ENCODE measurements at regions not wholly inside any gene's neighbourhood (a gene's known extent, or its start where the extent isn't known, plus 50 kb on each side); places are given as distances from the start of the nearest gene placed in this dataset.

DNA sequence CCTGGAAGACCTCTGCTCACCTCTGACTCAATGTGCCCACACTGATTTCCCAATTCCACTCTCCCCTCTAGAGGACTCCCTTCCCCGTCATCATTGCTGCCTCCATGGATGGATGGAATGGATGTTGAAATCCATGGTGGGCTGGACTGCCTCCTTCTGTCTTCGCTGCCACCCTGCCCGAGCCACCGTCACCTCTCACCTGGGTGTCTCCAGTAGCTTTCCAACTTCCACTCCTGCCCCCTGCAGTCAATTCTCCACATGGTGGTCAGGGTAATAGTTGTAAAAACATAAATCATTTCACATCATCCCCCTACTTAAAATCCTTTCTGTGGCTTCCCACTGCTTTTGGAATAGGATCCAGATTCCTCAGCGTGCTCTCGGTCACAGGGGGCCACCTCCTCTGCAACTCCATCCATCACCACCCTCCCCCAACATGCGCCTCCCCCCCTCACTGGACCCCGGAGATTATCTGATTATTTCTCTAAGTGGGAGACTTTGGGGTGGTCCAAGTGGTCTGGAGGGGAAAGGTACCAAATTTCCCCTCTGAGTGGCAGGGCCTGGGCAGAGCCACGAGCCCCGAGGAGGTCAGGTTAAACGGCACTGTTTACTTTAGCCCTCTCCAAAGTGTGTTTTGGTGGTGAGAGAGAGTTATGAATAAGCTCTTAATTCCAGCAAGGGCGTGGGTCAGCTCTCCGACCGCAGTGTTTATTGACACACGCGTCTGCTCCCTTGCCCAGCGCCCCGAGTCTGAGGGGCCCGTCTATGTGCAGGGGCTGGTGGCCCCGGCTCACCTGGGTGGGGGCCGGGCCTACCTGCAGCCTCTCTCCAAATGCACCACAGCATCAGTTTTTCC is 313.7 kb downstream of the MN1 start:
- DNase-seq = no peak
- H3K4me3 Mint-ChIP-seq = no peak overlapping the region
- H2AK5ac ChIP-seq (ENCODE audit: insufficient read length, low read length) = no peak overlapping the region
- H4K5ac ChIP-seq (ENCODE audit: insufficient read length, low read depth, low read length) = no peak overlapping the region
- no peak overlapping the region for H3K23ac ChIP-seq (ENCODE audit: insufficient read length, low read depth, low read length)
- H3T11ph ChIP-seq (ENCODE audit: low read length) = no peak overlapping the region
- no peaks in the 10 kb centered on the region for H3K23me2 ChIP-seq (ENCODE audit: insufficient read length, low read depth, low read length, poor library complexity, severe bottlenecking)
- H3K27me3 ChIP-seq (ENCODE audit: insufficient read depth, low read length) = no peaks in the 10 kb centered on the region
- peaks cover 5 to 11% of the 10 kb centered on the region in 2 experiments; a peak in 3 of 4 replicates for H3K4me1 Mint-ChIP-seq
- no peaks in the 10 kb centered on the region for H3K9me3 ChIP-seq (ENCODE audit: control insufficient read depth, low read depth, low read length)
- no peak overlapping the region for H2BK20ac ChIP-seq (ENCODE audit: low read depth, low read length, poor library complexity, severe bottlenecking)
- H3K56ac ChIP-seq (ENCODE audit: insufficient read length, low read depth, low read length) = no peak overlapping the region
- H3K27me3 Mint-ChIP-seq (ENCODE audit: low read depth) = peaks cover 12% of the 10 kb centered on the region
- no peak overlapping the region for H3K14ac ChIP-seq (ENCODE audit: insufficient read depth, low read length)
- no peak overlapping the region for H2BK5ac ChIP-seq (ENCODE audit: insufficient read length, low read length)
- peaks cover 0 to 15% (median 4%) of the 10 kb centered on the region in 3 experiments; a peak in 5 of 7 replicates for H3K36me3 Mint-ChIP-seq (ENCODE audit: insufficient read depth in 1 of 3, low read depth in 3 of 3)
- WGBS (ENCODE audit: extremely low coverage, insufficient read length, low lambda C conversion rate) = no CpG with 5 or more reads among the region's 21 CpGs
- no peaks in the 10 kb centered on the region for H3K79me1 ChIP-seq (ENCODE audit: insufficient read depth, low read depth, low read length, poor library complexity, severe bottlenecking)
- no peaks in the 10 kb centered on the region for H4K20me1 ChIP-seq (ENCODE audit: control insufficient read depth, insufficient read depth, insufficient read length)
- H3K9me3 Mint-ChIP-seq = peaks cover 12 to 19% of the 10 kb centered on the region in 2 experiments; a peak in 4 of 5 replicates
- no peak overlapping the region for H2AFZ ChIP-seq (ENCODE audit: low read length)
- H4K8ac ChIP-seq (replicated peaks; ENCODE audit: insufficient read length, low read depth, low read length) = no peak overlapping the region
- TF ChIP-seq, protein P1, sequence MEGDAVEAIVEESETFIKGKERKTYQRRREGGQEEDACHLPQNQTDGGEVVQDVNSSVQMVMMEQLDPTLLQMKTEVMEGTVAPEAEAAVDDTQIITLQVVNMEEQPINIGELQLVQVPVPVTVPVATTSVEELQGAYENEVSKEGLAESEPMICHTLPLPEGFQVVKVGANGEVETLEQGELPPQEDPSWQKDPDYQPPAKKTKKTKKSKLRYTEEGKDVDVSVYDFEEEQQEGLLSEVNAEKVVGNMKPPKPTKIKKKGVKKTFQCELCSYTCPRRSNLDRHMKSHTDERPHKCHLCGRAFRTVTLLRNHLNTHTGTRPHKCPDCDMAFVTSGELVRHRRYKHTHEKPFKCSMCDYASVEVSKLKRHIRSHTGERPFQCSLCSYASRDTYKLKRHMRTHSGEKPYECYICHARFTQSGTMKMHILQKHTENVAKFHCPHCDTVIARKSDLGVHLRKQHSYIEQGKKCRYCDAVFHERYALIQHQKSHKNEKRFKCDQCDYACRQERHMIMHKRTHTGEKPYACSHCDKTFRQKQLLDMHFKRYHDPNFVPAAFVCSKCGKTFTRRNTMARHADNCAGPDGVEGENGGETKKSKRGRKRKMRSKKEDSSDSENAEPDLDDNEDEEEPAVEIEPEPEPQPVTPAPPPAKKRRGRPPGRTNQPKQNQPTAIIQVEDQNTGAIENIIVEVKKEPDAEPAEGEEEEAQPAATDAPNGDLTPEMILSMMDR (conservative IDR thresholded peaks at IDR 0.05) = no peak
- H3K4me2 ChIP-seq (ENCODE audit: insufficient read depth, insufficient read length, low read length) = no peak overlapping the region
- no peak overlapping the region for H3K9ac ChIP-seq (ENCODE audit: extremely low read depth, insufficient read length, low read length)
- no peak overlapping the region for H2BK12ac ChIP-seq (ENCODE audit: insufficient read length, low read depth, low read length)
- no peak overlapping the region for H3K18ac ChIP-seq (ENCODE audit: insufficient read length, low read depth, low read length)
- no peak overlapping the region for H3K4ac ChIP-seq (ENCODE audit: low read depth, low read length)
- H2BK15ac ChIP-seq (ENCODE audit: low read depth, low read length) = no peak overlapping the region
- no peak overlapping the region for H4K91ac ChIP-seq (ENCODE audit: insufficient read length, low read depth, low read length)
- H3K27ac ChIP-seq (ENCODE audit: insufficient read length, low read depth, low read length) = no peak overlapping the region
- no peaks in the 10 kb centered on the region for H3K4me1 ChIP-seq (ENCODE audit: insufficient read depth, low read length)
- no peaks in the 10 kb centered on the region for H3K79me2 ChIP-seq (ENCODE audit: insufficient read depth, low read length)
- H2BK120ac ChIP-seq (ENCODE audit: low read depth, low read length, poor library complexity, severe bottlenecking) = no peak overlapping the region
- H3K27ac Mint-ChIP-seq = no peak overlapping the region
